ENCODE measurements at regions not wholly inside any gene's neighbourhood (a gene's known extent, or its start where the extent isn't known, plus 50 kb on each side); places are given as distances from the start of the nearest gene placed in this dataset.
"Not testable (repeated sequence)": the region's sequence is repeated elsewhere in the genome, so short reads cannot be mapped to it uniquely, and the experiment has no call there.

DNA sequence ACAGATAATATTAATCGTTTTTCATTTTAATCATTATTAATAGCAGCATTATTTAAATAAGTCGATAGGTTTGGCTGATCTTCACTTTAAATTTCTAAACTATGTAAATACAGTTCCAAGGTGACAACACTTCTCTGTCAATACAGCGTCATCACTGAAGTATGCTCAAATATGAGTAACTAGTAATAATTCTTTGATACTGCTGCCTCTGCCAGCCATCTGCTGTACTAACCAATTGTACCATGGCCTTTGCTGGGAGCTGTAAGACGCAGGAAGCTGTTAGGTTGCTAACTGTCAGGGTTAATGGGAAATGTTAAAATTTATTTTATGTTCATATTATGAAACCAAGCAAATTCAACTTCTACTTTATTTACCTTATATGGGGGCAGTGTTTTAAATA is 1650.5 kb upstream of the LRRTM3 start:
- H3K27me3 ChIP-seq (ENCODE audit: insufficient read depth, insufficient read length), result no peaks in the 10 kb centered on the region
- no peaks in the 10 kb centered on the region for H3K36me3 ChIP-seq (ENCODE audit: insufficient read depth, insufficient read length, low read length)
- H3K9ac ChIP-seq (ENCODE audit: insufficient read length, low read depth), result no peak overlapping the region
- no peak for TF ChIP-seq ZNF274 (IDR thresholded peaks at IDR 0.05; ENCODE audit: low read depth, low read length)
- no peak for TF ChIP-seq YY1 (IDR thresholded peaks at IDR 0.05; ENCODE audit: insufficient read depth, insufficient read length)
- no peak for TF ChIP-seq SUZ12 (IDR thresholded peaks at IDR 0.05; ENCODE audit: extremely low read depth, insufficient read depth, insufficient read length)
- no peak for DNase-seq (ENCODE audit: low read depth, low spot score)
- no peaks in the 10 kb centered on the region for H3K4me1 ChIP-seq (ENCODE audit: insufficient read depth, insufficient read length)
- peaks cover 8% of the 10 kb centered on the region; the same call in 1 of the 2 replicates for H3K9me3 ChIP-seq (ENCODE audit: insufficient read depth, low read length)
- H3K4me3 ChIP-seq (ENCODE audit: insufficient read length, low read depth), result no peak overlapping the region

DNA sequence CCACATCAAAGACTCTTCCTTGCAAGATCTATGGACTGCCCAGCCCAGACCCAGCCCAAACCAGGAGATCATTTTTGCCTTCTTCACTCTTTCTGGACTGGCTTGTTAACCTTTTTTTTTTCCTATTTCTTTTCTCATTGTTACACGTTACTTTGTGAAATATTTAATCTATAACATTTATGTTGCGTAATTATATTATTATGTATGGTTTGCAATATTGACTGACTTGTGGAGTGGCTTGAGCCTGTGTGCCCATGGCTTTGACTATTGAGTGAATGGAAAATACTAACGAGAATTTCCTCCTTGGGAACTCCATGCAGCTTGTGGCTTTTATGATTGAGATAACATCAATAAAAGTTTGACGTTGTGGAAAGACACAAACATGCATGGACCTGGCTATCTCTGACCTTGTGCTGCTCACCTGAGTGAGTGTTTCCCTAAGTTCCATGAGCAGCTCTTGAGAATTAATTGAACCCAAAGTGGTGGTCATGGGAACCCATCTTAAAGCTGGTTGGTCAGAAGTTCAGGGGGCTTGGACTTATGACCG is 1641.3 kb upstream of the LRRTM3 start:
- no peaks in the 10 kb centered on the region for H3K36me3 ChIP-seq (ENCODE audit: insufficient read depth, insufficient read length, low read length)
- no peaks in the 10 kb centered on the region for H3K4me1 ChIP-seq (ENCODE audit: insufficient read depth, insufficient read length)
- no peak overlapping the region for H3K9ac ChIP-seq (ENCODE audit: insufficient read length, low read depth)
- no peak for TF ChIP-seq ZNF274 (IDR thresholded peaks at IDR 0.05; ENCODE audit: low read depth, low read length)
- H3K27me3 ChIP-seq (ENCODE audit: insufficient read depth, insufficient read length), result no peaks in the 10 kb centered on the region
- H3K9me3 ChIP-seq (ENCODE audit: insufficient read depth, low read length), result no peaks in the 10 kb centered on the region; the same call in 1 of the 2 replicates
- H3K4me3 ChIP-seq (ENCODE audit: insufficient read length, low read depth), result no peak overlapping the region
- DNase-seq (ENCODE audit: low read depth, low spot score), result no peak

DNA sequence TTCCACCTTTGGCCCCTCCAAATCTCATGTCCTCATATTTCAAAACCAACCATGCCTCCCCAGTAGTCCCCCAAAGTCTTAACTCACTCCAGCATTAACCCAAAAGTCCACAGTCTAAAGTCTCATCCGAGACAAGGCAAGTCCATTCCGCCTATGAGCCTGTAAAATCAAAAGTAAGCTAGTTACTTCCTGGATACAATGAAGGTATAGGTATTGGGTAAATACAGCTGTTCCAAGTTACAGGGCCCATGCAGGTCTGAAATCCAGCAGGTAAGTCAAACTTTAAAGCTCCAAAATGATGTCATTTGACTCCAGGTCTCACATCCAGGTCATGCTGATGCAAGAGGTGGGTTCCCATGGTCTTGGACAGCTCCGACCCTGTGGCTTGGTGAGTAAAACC is 1640.1 kb upstream of the LRRTM3 start:
- H3K27me3 ChIP-seq (ENCODE audit: insufficient read depth, insufficient read length); H3K9ac ChIP-seq (ENCODE audit: insufficient read length, low read depth); H3K4me1 ChIP-seq (ENCODE audit: insufficient read depth, insufficient read length); H3K9me3 ChIP-seq (ENCODE audit: insufficient read depth, low read length); H3K36me3 ChIP-seq (ENCODE audit: insufficient read depth, insufficient read length, low read length); H3K4me3 ChIP-seq (ENCODE audit: insufficient read length, low read depth); DNase-seq (ENCODE audit: low read depth, low spot score): not testable (repeated sequence)

DNA sequence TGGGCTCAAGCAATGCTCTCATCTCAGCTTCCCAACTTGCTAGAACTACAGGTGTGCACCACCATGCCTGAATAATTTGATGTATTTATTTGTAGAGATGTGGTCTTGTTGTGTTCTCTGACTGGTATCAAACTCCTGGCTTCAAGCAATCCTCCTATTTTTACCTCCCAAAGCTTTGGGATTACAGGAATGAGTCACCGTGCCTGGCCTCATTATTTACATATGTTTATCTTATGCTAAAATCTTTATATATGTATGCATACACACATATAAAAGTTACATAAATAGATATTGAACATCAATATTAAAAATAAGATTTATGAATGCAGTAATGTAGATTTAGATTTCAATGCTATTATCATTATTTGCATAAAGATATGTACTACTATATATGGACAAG is 1634.5 kb upstream of the LRRTM3 start:
- TF ChIP-seq YY1 (IDR thresholded peaks at IDR 0.05; ENCODE audit: insufficient read depth, insufficient read length) (no peak), SUZ12 (IDR thresholded peaks at IDR 0.05; ENCODE audit: extremely low read depth, insufficient read depth, insufficient read length) (no peak), ZNF274 (IDR thresholded peaks at IDR 0.05; ENCODE audit: low read depth, low read length) (no peak)
- Histone ChIP-seq H3K4me1 (ENCODE audit: insufficient read depth, insufficient read length) (no peaks in the 10 kb centered on the region), H3K9me3 (ENCODE audit: insufficient read depth, low read length) (no peaks in the 10 kb centered on the region), H3K4me3 (ENCODE audit: insufficient read length, low read depth) (no peak overlapping the region), H3K36me3 (ENCODE audit: insufficient read depth, insufficient read length, low read length) (no peaks in the 10 kb centered on the region), H3K27me3 (ENCODE audit: insufficient read depth, insufficient read length) (no peaks in the 10 kb centered on the region), H3K9ac (ENCODE audit: insufficient read length, low read depth) (no peak overlapping the region)
- no peak for DNase-seq (ENCODE audit: low read depth, low spot score)

DNA sequence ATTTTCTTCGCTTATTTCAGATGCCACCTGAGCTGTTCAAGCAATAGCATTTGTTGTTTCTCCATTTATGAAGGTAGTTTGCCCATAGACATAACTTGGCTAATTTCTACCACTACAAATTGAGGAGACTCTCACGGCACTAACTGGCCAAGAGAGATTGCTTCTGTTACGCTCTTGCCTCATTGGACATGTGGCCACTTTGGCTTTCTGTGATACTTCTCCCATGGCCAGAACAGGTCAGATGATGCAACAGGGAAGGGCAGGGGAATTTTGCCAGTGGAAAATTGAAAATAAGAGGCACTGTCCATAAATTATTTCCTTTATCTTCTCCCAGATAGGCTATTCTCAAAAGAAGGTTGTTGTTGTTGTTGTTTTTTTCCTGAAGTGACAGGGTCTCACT is 1633.3 kb upstream of the LRRTM3 start:
- no peaks in the 10 kb centered on the region for H3K9me3 ChIP-seq (ENCODE audit: insufficient read depth, low read length)
- H3K27me3 ChIP-seq (ENCODE audit: insufficient read depth, insufficient read length), result no peaks in the 10 kb centered on the region
- no peaks in the 10 kb centered on the region for H3K4me1 ChIP-seq (ENCODE audit: insufficient read depth, insufficient read length)
- H3K9ac ChIP-seq (ENCODE audit: insufficient read length, low read depth), result no peak overlapping the region
- no peak for DNase-seq (ENCODE audit: low read depth, low spot score)
- no peak for TF ChIP-seq SUZ12 (IDR thresholded peaks at IDR 0.05; ENCODE audit: extremely low read depth, insufficient read depth, insufficient read length)
- no peak for TF ChIP-seq YY1 (IDR thresholded peaks at IDR 0.05; ENCODE audit: insufficient read depth, insufficient read length)
- no peak for TF ChIP-seq ZNF274 (IDR thresholded peaks at IDR 0.05; ENCODE audit: low read depth, low read length)
- no peaks in the 10 kb centered on the region for H3K36me3 ChIP-seq (ENCODE audit: insufficient read depth, insufficient read length, low read length)
- H3K4me3 ChIP-seq (ENCODE audit: insufficient read length, low read depth), result no peak overlapping the region

DNA sequence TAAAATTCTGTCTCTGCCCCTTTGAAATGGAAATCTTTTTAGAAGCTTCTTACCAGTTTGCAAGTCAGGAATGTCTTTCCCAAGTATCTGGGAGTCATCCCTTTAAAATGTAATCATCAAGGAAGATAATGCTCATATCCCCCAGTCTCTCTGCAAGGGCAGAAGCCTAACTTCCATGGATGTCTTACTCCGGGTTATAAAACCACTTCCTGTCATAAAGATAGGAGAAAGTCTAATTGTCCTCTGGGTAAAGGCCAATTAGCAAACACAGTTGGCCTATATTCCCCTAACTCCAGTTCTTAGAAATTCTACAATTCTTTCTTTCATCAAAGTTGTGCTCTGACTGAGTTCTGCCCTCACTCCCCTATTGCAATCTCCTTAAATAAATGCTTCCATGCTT is 1631.5 kb upstream of the LRRTM3 start:
- no peak overlapping the region for H3K4me3 ChIP-seq (ENCODE audit: insufficient read length, low read depth)

DNA sequence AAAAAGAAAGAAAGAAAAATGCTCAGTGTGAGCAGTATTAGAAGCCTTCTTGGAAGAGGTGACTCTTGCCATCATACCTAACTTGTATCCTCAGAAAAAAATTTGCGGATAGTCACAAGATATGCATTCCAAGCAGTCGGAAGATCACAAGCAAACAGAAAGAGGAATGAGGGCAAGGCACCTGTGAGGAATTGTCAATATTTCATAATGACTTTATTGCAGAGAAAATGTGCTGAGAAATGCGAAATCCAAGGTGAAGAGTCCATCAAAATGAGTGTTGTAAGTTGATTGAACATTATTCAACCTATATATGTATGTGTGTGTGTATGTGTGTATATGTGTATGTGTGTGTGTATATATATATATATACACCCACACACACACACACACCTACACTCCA is 1624.7 kb upstream of the LRRTM3 start:
- DNase-seq (ENCODE audit: low read depth, low spot score), result no peak
- no peaks in the 10 kb centered on the region for H3K4me1 ChIP-seq (ENCODE audit: insufficient read depth, insufficient read length)
- TF ChIP-seq ZNF274 (IDR thresholded peaks at IDR 0.05; ENCODE audit: low read depth, low read length) (no peak), SUZ12 (IDR thresholded peaks at IDR 0.05; ENCODE audit: extremely low read depth, insufficient read depth, insufficient read length) (no peak), YY1 (IDR thresholded peaks at IDR 0.05; ENCODE audit: insufficient read depth, insufficient read length) (no peak)
- H3K9ac ChIP-seq (ENCODE audit: insufficient read length, low read depth), result no peak overlapping the region
- H3K9me3 ChIP-seq (ENCODE audit: insufficient read depth, low read length), result no peaks in the 10 kb centered on the region
- H3K4me3 ChIP-seq (ENCODE audit: insufficient read length, low read depth), result no peak overlapping the region
- no peaks in the 10 kb centered on the region for H3K36me3 ChIP-seq (ENCODE audit: insufficient read depth, insufficient read length, low read length)
- no peaks in the 10 kb centered on the region for H3K27me3 ChIP-seq (ENCODE audit: insufficient read depth, insufficient read length)

More for the DNA sequence above, 1631.5 kb upstream of the LRRTM3 start:
- Histone ChIP-seq H3K9me3 (ENCODE audit: insufficient read depth, low read length) (no peaks in the 10 kb centered on the region), H3K9ac (ENCODE audit: insufficient read length, low read depth) (no peak overlapping the region), H3K4me1 (ENCODE audit: insufficient read depth, insufficient read length) (no peaks in the 10 kb centered on the region), H3K27me3 (ENCODE audit: insufficient read depth, insufficient read length) (no peaks in the 10 kb centered on the region), H3K36me3 (ENCODE audit: insufficient read depth, insufficient read length, low read length) (no peaks in the 10 kb centered on the region)
- no peak for DNase-seq (ENCODE audit: low read depth, low spot score)
- TF ChIP-seq SUZ12 (IDR thresholded peaks at IDR 0.05; ENCODE audit: extremely low read depth, insufficient read depth, insufficient read length), result no peak
- TF ChIP-seq ZNF274 (IDR thresholded peaks at IDR 0.05; ENCODE audit: low read depth, low read length), result no peak
- no peak for TF ChIP-seq YY1 (IDR thresholded peaks at IDR 0.05; ENCODE audit: insufficient read depth, insufficient read length)

DNA sequence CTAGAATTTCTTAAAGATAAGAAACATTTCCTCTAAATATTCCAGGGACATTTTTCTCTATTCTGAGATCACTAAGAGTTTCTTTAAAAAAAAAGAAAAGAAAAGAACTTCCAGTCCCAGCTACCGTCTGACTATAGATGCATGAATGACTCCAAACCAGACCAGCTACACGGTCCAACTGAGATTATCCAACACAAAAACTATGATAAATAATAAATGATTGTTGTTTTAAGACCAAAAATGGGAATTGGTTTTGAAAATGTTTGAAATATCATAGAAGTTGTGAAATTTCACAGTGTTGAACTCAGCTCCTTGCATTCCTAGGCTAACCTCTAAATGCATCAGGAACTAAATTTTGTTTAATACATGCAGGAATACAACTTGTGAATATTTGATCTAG is 1619.6 kb upstream of the LRRTM3 start:
- H3K9me3 ChIP-seq (ENCODE audit: insufficient read depth, low read length), result no peaks in the 10 kb centered on the region
- H3K4me3 ChIP-seq (ENCODE audit: insufficient read length, low read depth), result no peak overlapping the region
- H3K4me1 ChIP-seq (ENCODE audit: insufficient read depth, insufficient read length), result no peaks in the 10 kb centered on the region
- DNase-seq (ENCODE audit: low read depth, low spot score), result no peak
- H3K9ac ChIP-seq (ENCODE audit: insufficient read length, low read depth), result no peak overlapping the region
- no peaks in the 10 kb centered on the region for H3K27me3 ChIP-seq (ENCODE audit: insufficient read depth, insufficient read length)
- no peaks in the 10 kb centered on the region for H3K36me3 ChIP-seq (ENCODE audit: insufficient read depth, insufficient read length, low read length)
- TF ChIP-seq ZNF274 (IDR thresholded peaks at IDR 0.05; ENCODE audit: low read depth, low read length) (no peak), YY1 (IDR thresholded peaks at IDR 0.05; ENCODE audit: insufficient read depth, insufficient read length) (no peak), SUZ12 (IDR thresholded peaks at IDR 0.05; ENCODE audit: extremely low read depth, insufficient read depth, insufficient read length) (no peak)

All from NT2/D1 (cell line).